DOHH2 (cell line): ENCODE measurements at regions not wholly inside any gene's neighbourhood (a gene's known extent, or its start where the extent isn't known, plus 50 kb on each side); places are given as distances from the start of the nearest gene placed in this dataset.

Experiments
- EZH2phosphoT487 ChIP-seq: fragments of 200-600 bp; sonication (generic); IDR thresholded peaks from 2 replicates; pipeline ENCODE4 v1.6.1; 2017; ENCODE audit warnings: borderline replicate concordance, mild to moderate bottlenecking, antibody characterized with exemption, low read length, moderate library complexity, mixed read lengths
- TF ChIP-seq, protein P1 (sequence below): fragments of 200-600 bp; sonication (generic); IDR thresholded peaks from one replicate; pipeline ENCODE4 v1.5.1; 2014; ENCODE audit warnings: antibody characterized with exemption, mild to moderate bottlenecking, low read depth, low read length; ENCODE audit not compliant: poor library complexity, severe bottlenecking

DNA sequence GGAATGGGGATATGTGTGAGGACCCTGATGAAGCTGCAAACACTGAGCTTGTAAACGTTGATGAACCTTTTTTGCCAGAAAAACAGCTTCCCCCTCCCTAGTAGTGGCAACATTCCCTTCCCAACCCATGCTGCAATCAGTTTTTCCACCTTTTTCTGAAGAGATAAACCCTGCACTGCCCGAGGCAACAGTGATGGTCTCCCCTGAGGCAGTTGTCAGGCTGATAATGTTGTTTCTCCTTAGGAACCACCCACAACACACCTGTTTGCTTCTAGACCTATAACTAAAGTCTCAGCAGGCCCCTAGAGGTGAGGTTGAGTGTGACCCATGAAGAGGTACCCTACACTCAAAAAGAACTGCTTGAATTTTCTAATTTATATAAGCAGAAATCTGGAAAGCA lies 922.4 kb upstream of the ADGRL4 start:
- TF ChIP-seq EZH2phosphoT487, result no peak
- TF ChIP-seq, protein P1, sequence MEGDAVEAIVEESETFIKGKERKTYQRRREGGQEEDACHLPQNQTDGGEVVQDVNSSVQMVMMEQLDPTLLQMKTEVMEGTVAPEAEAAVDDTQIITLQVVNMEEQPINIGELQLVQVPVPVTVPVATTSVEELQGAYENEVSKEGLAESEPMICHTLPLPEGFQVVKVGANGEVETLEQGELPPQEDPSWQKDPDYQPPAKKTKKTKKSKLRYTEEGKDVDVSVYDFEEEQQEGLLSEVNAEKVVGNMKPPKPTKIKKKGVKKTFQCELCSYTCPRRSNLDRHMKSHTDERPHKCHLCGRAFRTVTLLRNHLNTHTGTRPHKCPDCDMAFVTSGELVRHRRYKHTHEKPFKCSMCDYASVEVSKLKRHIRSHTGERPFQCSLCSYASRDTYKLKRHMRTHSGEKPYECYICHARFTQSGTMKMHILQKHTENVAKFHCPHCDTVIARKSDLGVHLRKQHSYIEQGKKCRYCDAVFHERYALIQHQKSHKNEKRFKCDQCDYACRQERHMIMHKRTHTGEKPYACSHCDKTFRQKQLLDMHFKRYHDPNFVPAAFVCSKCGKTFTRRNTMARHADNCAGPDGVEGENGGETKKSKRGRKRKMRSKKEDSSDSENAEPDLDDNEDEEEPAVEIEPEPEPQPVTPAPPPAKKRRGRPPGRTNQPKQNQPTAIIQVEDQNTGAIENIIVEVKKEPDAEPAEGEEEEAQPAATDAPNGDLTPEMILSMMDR, result no peak
